Fibroblast of lung (primary cell): ENCODE measurements at regions not wholly inside any gene's neighbourhood (a gene's known extent, or its start where the extent isn't known, plus 50 kb on each side); places are given as distances from the start of the nearest gene placed in this dataset.

Source experiments
- DNase-seq, 2 donors: peaks; one replicate each; pipeline versions ENCODE4 v3.0.0 to v3.0.0-alpha.2; 2010; ENCODE audit warnings: low read depth in 2 of 2
- H2AFZ ChIP-seq: 2 replicates; pipeline ENCODE4 v1.5.1; 2012; ENCODE audit warnings: low read length, control low read depth, inconsistent platforms
- H3K27ac ChIP-seq: 2 replicates; pipeline ENCODE4 v1.5.1; 2011; ENCODE audit warnings: low read length, control low read depth; ENCODE audit not compliant: insufficient read depth
- H3K27me3 ChIP-seq: 2 replicates; pipeline ENCODE4 v1.5.1; 2011; ENCODE audit warnings: mild to moderate bottlenecking, low read length; ENCODE audit not compliant: control insufficient read depth, insufficient read depth
- H3K36me3 ChIP-seq: 2 replicates; pipeline ENCODE4 v1.5.1; 2011; ENCODE audit warnings: low read length; ENCODE audit not compliant: control insufficient read depth, insufficient read depth
- H3K4me1 ChIP-seq: 2 replicates; pipeline ENCODE4 v1.5.1; 2011; ENCODE audit warnings: low read length; ENCODE audit not compliant: control insufficient read depth, insufficient read depth; ENCODE audit errors: extremely low read depth
- H3K4me2 ChIP-seq: 2 replicates; pipeline ENCODE4 v1.5.1; 2011; ENCODE audit warnings: low read length, control low read depth; ENCODE audit not compliant: insufficient read depth; ENCODE audit errors: extremely low read depth
- H3K4me3 ChIP-seq, 4 experiments: fragments of 200-600 bp in 1 of 4; sonication (generic) in 1 of 4; replicated peaks in 1 of 4; 2 replicates each; pipeline ENCODE4 v1.5.1; 2011 to 2016; ENCODE audit warnings: low read length in 4 of 4, low read depth in 3 of 4, mild to moderate bottlenecking in 3 of 4, control low read depth in 2 of 4, inconsistent platforms in 1 of 4, mixed read lengths in 1 of 4; ENCODE audit not compliant: insufficient read depth in 1 of 4; ENCODE audit errors: control extremely low read depth in 1 of 4
- H3K79me2 ChIP-seq: 2 replicates; pipeline ENCODE4 v1.5.1; 2012; ENCODE audit warnings: mild to moderate bottlenecking, low read length, inconsistent platforms; ENCODE audit not compliant: control insufficient read depth, insufficient read depth
- H3K9ac ChIP-seq: 2 replicates; pipeline ENCODE4 v1.5.1; 2011; ENCODE audit warnings: mild to moderate bottlenecking, low read length, control low read depth; ENCODE audit not compliant: insufficient read depth
- H3K9me3 ChIP-seq: 2 replicates; pipeline ENCODE4 v1.5.1; 2012; ENCODE audit warnings: low read depth, low read length; ENCODE audit not compliant: control insufficient read depth, insufficient read depth
- H4K20me1 ChIP-seq: 2 replicates; pipeline ENCODE4 v1.5.1; 2011; ENCODE audit warnings: low read length; ENCODE audit not compliant: control insufficient read depth, insufficient read depth; ENCODE audit errors: extremely low read depth
- CTCF ChIP-seq, 2 donors: IDR thresholded peaks in 1 of 2; conservative IDR thresholded peaks in 1 of 2; 1 replicate in 1 of 2; 2 replicates in 1 of 2; pipeline ENCODE4 v1.5.1; 2011 to 2012; ENCODE audit warnings: low read length in 2 of 2, control low read depth in 1 of 2, inconsistent platforms in 1 of 2, low read depth in 1 of 2, mild to moderate bottlenecking in 1 of 2
- EZH2 ChIP-seq: IDR thresholded peaks from 2 replicates; pipeline ENCODE4 v1.5.1; 2012; ENCODE audit warnings: low read length, control low read depth, mild to moderate bottlenecking; ENCODE audit errors: missing control alignments

- H3K9me3 ChIP-seq = no peaks in the 10 kb centered on the region
Measured at GRCh38 chr10:6871128-6871527, 291.1 kb upstream of the PRKCQ start.

GRCh38 chr10:6868036-6868725, 288.1 kb upstream of the PRKCQ start:
- Histone ChIP-seq H3K36me3 (no peaks in the 10 kb centered on the region), H4K20me1 (no peaks in the 10 kb centered on the region), H3K4me2 (no peak overlapping the region), H3K9ac (no peak overlapping the region), H2AFZ (no peak overlapping the region), H3K27ac (no peak overlapping the region), H3K4me1 (no peaks in the 10 kb centered on the region), H3K79me2 (no peaks in the 10 kb centered on the region), H3K9me3 (no peaks in the 10 kb centered on the region), H3K27me3 (no peaks in the 10 kb centered on the region), H3K4me3 (no peak overlapping the region)
- TF ChIP-seq CTCF (conservative IDR thresholded peaks at IDR 0.05 in 1 of 2, IDR thresholded peaks at IDR 0.05 in 1 of 2; ENCODE audit: low read depth in 1 of 2, low read length in 2 of 2) = no peak
- no peak for DNase-seq

More at GRCh38 chr10:6871128-6871527, 291.1 kb upstream of the PRKCQ start:
- no peaks in the 10 kb centered on the region for H3K4me1 ChIP-seq
- H3K79me2 ChIP-seq = no peaks in the 10 kb centered on the region
- no peak overlapping the region for H3K9ac ChIP-seq
- TF ChIP-seq CTCF (conservative IDR thresholded peaks at IDR 0.05 in 1 of 2, IDR thresholded peaks at IDR 0.05 in 1 of 2; ENCODE audit: low read depth in 1 of 2, low read length in 2 of 2) = no peak
- H3K27me3 ChIP-seq = no peaks in the 10 kb centered on the region
- DNase-seq = peak in 1 of 2 donors; percentile 57
- no peak overlapping the region for H2AFZ ChIP-seq
- H4K20me1 ChIP-seq = no peaks in the 10 kb centered on the region
- no peak overlapping the region for H3K4me2 ChIP-seq
- no peaks in the 10 kb centered on the region for H3K36me3 ChIP-seq
- H3K27ac ChIP-seq = no peak overlapping the region
- no peak overlapping the region for H3K4me3 ChIP-seq

- Histone ChIP-seq H3K79me2 (no peaks in the 10 kb centered on the region), H3K4me3 (no peak overlapping the region), H3K4me1 (no peaks in the 10 kb centered on the region), H3K36me3 (no peaks in the 10 kb centered on the region), H3K27ac (no peak overlapping the region), H3K4me2 (no peak overlapping the region), H2AFZ (no peak overlapping the region), H3K9ac (no peak overlapping the region), H3K9me3 (no peaks in the 10 kb centered on the region), H3K27me3 (no peaks in the 10 kb centered on the region), H4K20me1 (no peaks in the 10 kb centered on the region)
- DNase-seq = no peak
- TF ChIP-seq EZH2 (no peak), CTCF (conservative IDR thresholded peaks at IDR 0.05 in 1 of 2, IDR thresholded peaks at IDR 0.05 in 1 of 2; ENCODE audit: low read depth in 1 of 2, low read length in 2 of 2) (no peak)
Measured at GRCh38 chr10:6866757-6867156, 286.7 kb upstream of the PRKCQ start.
